Posterior vena cava (tissue), 2 donors: ENCODE measurements at regions not wholly inside any gene's neighbourhood (a gene's known extent, or its start where the extent isn't known, plus 50 kb on each side); places are given as distances from the start of the nearest gene placed in this dataset.

Experiments
- DNase-seq: peaks from one replicate; pipeline ENCODE4 v3.0.0-alpha.2; 2020; ENCODE audit warnings: low spot score
- intact Hi-C, 2 donors: fragments of 100-400 bp; cut with DNase I; formaldehyde crosslinking; loops; one replicate each; pipeline versions ENCODE4 v1.14.1 to v1.14.2; 2022 to 2023
- donor health status: DM: yes; HTN: yes; CAD: no.
- donor health status: DM: yes; HTN: yes; CAD: no.

DNA sequence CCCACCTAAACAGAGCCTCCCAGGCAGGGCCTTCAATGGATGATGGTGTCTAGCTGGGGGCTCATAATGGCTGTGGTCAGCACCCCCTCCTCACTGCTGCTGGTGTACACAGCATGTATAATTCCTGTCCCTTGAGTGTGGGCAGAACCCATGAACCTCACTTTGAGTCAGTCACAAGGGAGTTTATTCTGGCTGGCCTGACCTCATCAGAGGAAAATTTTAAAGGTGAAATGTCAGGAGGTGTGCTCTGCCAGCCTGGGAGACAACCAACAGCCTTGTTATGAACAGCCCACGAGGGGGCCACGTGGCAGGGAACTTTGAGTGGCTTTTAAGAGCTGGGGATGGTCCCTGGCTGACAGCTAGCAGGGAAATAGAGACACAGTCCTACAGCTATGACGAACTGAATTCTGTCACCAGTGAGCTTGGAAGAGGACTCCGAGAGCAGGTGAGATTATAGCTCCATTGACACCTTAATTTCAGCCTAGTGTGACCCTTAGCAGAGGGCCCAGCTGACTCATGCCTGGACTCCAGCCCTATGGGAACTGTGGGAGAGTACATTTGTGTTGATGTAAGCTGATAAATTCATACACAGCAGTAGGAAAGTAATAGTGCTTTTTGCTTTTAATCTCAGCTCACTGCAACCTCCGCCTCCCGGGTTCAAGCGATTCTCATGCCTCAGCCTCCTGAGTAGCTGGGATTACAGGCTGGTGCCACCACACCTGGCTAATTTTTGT lies 73.5 kb upstream of the RUNX3 start:
- no peak for DNase-seq
- intact Hi-C loops, result no loop called here

- DNase-seq, result no peak
- intact Hi-C loops, result no loop called here
These were observed 72.9 kb upstream of the RUNX3 start for GRCh38 chr1:25003000-25003399.

DNA sequence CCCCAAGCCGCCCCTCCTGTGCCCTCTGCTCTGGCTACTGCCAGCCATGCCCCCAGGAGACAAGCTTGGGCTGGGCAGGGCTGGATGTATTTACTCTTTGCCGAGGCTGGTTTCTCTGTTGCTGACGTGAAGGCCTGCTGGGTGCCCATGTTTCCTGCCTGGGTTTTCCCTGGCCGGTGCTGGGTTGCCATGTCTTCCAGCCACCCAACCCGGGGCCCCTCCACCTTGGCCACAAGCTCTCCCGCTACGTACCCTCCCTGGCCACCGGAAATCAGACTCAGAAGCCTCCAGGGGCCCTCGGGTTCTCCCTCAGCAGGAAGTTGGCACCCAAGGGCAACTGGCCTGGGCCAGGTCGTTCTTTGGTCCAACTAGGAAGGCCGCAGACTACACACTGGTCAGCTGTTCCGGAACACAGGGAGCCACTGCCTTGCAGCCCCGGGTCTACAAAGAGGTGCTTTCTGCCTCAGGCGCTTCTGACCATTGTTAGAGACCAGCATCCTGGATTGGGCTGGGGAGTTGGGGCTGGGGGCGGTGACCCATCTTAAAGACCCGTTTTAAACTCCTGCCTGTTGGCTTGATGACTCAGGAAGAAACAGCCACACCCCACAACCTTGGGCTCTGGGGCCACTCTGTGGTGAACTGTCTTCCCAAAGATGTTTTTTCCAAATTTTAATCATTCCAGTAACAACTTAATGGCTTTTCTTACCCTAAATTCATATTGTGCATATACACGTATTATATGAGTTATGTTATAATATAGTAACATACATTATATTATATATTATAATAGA lies 71.2 kb upstream of the RUNX3 start:
- intact Hi-C loops, result no loop called here
- DNase-seq, result no peak

GRCh38 chr1:24999906-25000305 lies 69.8 kb upstream of the RUNX3 start:
- intact Hi-C loops, result no loop called here
- no peak for DNase-seq

DNA sequence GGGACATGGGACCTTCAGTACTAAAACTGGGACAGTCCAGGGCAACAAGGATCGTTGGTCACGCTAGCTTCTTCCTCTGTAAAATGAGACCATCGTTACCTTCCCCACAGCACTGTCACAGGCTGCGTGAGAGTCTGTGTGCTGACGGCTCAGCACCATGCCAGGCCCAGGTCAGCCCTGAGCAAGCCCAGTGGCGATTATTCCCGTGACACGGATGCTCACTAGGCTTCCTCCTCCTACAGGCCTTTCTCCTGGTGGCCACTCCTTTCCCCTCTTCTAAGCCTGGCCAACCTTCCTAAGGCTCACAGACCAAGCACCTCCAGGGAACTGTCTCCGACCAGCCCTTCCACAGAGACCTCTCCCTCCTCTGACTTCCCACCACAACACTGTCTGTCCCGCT lies 69.3 kb upstream of the RUNX3 start:
- DNase-seq, result no peak
- intact Hi-C loops, result no loop called here

DNA sequence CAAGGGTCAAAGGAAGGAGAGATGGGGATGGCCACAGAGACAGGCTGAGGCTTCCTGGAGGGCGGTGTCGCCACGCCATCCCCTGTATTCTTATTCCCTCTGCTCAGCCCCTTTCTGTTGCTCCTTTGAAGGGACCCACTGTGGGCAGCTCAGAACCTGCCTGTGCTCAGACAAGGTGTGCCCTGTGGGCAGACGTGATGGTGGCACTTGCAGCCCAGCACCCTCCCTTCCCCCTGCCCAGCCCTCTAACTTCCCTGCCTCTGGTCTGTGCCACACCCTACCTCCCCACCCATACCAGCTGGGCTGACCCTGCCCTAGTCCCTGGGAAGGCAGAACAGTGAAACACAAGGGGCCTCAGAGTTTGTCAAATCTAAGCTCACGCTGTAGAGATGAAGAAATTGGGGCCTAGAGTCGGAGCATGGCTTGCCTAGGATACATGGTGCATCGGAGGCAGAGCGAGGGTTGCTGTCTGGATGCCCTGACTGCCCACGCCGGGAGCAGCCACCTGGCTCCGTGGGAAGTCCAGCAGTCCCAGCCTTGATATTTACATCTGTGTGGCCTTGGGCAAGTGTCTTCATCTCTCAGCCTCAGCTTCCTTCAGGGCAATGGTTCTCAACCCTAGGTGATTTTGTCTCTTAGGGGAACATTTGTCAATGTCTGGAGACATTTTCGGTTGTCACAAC lies 68.6 kb upstream of the RUNX3 start:
- DNase-seq, result peak; percentile 30

GRCh38 chr1:24996983-24997893 lies 67.2 kb upstream of the RUNX3 start:
- no peak for DNase-seq

More for the DNA sequence above, 68.6 kb upstream of the RUNX3 start:
- intact Hi-C loops, result no loop called here

DNA sequence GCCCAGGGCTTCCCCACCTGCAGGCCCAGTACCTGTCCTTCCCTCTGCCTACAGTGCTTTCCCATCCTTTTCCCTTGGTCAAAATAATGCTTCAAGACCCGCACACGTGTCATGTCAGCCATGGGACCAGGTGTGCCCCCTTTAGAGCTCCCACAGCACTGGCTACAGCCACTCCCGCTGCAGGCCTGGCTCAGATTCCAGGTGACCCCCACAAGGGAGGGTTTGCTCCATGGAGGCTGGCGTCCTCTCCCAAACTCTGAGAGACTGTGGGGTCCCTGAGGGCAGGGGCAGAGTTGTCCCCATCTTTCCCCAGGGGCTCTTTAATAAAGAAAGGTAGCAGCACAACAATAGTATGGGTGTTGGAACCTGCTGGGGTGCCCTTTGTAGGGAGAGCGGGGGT lies 66.4 kb upstream of the RUNX3 start:
- DNase-seq, result no peak
- intact Hi-C loops, result no loop called here

More at GRCh38 chr1:24996983-24997893, 67.2 kb upstream of the RUNX3 start:
- intact Hi-C loops, result no loop called here

DNA sequence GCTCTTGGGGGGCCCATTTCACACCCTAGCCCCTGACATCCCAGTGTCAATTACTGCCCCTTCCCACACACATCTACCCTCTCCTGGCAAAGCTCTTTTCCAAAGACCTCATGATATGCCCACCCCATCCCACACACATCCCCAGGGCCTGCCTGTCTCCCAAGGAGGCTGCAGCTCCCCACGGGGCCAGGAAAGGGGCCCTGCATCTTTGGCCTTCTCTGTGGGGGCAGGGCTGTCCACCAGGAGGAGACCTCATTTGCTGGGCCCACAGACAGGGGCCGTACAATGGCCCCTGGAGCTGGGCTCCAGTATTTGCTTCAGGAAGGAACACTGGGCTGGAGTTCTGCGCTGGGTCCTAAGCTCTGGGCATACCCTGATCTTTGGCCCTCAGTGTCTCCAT lies 65.6 kb upstream of the RUNX3 start:
- no peak for DNase-seq
- intact Hi-C loops, result no loop called here

DNA sequence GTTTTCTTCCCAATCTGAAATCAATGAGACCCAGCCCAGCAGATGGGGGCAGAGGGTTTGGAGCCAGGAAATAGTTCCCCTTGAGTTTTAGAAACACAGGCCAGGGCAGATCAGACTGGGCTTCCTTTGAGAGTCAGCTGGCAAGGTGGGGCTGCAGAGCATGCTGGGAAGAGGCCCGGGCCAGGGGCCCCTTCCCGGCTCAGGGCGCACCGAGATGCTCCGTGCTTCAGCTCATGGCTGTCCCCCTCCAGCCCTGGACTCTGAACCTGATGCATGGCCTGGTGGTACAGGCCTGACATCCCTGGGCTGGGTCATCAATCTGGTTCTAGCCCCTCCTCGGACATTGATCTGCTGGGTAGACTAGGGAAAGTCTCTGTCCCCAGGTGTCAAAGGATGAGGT lies 65.1 kb upstream of the RUNX3 start:
- no peak for DNase-seq
- intact Hi-C loops, result no loop called here

DNA sequence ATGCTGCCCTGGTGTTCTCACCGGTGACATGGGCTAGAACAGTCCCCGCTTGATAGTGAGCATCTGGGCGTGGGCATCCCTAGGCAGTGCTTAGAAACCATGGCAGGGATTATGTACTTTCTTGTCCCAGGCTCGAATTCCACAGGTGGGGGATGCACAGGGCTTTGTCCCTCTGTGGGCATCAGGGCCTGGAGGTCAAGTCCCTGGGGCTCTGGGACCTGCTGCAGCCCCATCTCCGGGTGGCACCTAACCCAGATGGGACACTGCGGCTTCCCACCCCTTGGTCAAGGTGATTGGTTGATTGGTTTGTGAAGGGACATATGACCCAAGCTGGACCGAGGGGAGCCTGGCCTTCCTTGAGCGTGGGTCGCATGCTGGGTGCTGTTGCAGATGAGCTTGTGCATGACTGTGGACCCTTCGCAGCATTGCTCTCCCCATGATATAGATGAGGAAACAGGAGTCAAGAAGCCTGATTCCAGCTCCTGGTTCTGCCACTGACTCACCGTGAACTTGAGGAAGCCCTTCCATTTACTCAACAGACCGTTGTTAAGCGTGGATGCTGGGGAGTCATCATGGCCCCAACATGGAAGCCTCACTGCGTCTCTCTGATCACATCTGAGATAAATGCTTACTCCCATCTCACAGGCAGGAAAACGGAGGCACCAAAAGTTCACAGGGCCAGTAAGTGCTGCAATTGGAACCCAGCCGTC lies 64.0 kb upstream of the RUNX3 start:
- intact Hi-C loops, result no loop called here
- no peak for DNase-seq

DNA sequence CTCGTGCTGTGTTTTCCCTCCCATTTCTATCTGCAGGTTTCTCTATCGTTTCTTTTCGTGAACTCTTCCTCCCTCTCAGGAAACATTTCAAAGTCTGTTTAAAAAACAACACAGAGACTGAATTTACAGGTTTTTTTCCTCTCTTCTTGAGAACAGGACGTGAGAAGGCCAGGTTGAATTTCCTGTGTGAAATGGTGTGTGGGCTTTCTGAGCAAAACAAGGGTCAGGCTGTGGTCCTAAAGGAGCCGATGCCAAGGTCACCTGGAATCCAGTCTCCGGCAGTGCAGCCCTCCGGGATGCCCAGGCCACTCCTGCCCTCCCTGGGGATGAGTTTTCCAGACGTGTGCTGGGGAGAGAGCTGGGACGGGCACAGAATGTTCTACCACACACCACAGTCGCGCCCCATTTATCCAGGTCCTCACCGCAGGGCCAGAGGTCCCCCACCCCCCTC lies 62.7 kb upstream of the RUNX3 start:
- DNase-seq, result no peak
- intact Hi-C loops, result no loop called here

DNA sequence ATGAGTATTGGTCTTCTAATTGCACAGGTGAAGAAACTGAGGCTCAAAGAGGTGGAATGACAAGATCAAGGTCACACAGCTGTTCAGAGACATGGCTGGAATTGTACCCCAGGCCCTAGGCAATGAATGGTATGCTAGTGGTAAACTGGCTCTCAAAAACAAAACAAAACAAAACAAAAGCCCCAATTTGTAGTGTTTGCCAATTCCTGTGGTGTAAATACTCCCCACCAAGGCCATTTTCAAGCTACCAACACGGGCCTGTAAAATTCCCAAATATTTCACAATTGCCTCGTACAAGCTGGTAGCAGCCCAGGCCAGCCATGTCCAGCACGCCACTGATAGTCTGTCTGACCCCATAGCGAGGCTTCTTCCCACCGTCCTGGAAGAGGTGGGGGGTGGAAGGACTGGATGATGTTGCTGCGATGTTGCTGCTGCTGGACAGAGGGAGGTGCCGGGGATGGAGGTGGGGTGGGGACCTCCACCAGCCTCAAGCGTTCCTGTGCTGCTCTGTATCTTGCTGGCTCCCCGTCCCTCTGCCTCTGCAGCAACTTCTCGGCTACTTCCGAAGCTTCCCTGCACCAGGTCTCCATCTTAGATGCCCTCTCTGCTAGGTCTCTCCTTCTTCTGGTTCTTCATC lies 62.2 kb upstream of the RUNX3 start:
- DNase-seq, result peak; percentile 51
- intact Hi-C loops, result no loop called here

GRCh38 chr1:24991697-24992096 lies 61.6 kb upstream of the RUNX3 start:
- peak; percentile 29 for DNase-seq
- intact Hi-C loops, result no loop called here

DNA sequence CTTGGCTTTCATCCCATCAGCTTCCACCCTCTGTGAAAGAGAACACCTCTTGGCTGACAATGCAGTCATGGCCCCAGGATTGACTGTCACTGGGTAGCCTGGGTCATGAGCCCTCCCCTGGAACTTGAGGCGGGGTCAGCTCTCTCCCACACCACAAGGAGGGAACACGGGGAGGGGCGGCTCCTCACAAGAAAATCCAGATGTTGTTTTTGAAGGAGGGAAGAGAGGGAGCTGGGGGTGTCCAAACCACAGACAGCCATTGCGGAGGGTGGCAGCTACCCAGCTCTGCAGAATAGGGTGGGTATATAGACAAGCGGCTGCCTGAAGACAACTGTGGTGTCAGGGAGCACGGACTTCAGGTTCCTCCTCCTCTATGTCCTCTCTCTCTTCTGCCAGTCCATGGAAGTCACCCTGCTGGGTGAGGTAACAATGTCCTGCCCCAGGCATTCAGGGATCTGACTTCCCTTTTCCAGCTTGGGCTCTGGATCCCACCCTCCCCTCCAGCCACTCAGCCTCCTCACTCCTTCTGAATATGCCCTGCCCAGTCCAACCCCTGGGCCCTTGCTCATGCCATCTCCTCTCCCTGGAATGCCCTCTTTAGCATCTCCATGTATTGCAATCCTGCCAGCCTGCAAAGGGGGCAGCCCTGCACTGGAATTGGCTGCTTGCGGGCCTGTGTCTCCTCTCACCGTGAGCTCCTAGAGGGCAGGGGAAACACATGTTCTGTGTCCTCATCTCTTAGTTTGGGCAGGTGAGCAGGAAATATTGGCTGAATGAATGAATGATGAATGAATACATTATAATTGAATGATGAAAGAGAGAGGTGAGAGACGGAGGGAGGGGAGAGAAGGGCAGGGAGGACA lies 60.9 kb upstream of the RUNX3 start:
- intact Hi-C loops, result no loop called here
- DNase-seq, result peak; percentile 38

GRCh38 chr1:24990136-24990535 lies 60.1 kb upstream of the RUNX3 start:
- peak; percentile 66 for DNase-seq
- intact Hi-C loops, result no loop called here

DNA sequence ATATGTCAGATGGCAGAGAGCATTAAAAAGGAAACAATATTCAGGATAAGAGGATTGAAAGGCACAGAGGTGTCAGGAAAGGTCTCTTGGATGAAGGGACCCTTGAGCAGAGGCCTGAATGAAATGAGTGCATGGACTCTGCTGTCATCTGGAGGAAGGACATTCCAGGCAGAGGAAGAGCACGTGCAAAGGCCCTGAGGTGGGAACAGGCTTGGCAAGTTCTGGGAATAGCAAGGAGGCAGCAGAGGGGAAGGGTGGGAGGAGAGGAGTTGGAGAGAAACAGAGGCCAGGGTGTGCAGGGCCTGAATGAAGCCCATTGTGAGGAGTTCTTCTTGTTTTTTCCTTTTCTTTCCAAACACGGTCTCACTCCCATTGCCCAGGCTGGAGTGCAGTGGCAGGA lies 59.0 kb upstream of the RUNX3 start:
- intact Hi-C loops, result no loop called here

More for the DNA sequence above, 59.0 kb upstream of the RUNX3 start:
- DNase-seq, result peak; percentile 18
